Stimulated activated CD8-positive, alpha-beta memory T cell treated with anti-CD3 and anti-CD28 coated beads, Interleukin-4, amount 100 ng/mL, for 48 hours (primary cell): ENCODE measurements at regions not wholly inside any gene's neighbourhood (a gene's known extent, or its start where the extent isn't known, plus 50 kb on each side); places are given as distances from the start of the nearest gene placed in this dataset.
A peak's percentile ranks its signal among the peaks of the same experiment; 100 is the strongest.
"Not testable (repeated sequence)": the region's sequence is repeated elsewhere in the genome, so short reads cannot be mapped to it uniquely, and the experiment has no call there.

Experiments
- DNase-seq: peaks from one replicate; pipeline ENCODE4 v3.0.0-alpha.2; 2020

DNA sequence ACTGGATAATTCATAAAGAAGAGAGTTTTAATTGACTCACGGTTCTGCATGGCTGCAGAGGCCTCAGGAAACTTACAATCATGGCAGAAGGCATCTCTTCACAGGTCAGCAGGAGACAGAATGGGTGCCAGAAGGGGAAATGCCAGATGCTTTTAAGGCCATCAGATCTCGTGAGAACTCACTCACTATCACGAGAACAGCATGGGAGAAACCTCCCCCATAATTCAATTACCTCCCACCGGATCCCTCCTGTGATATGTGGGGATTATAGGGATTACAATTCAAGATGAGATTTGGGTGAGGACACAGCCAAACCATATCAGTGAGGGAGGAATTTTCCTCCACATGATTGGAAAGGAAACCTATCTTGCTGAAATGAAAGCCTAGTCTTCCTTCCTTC is 108.1 kb upstream of the TMEM132E start:
- not testable (repeated sequence) for DNase-seq

DNA sequence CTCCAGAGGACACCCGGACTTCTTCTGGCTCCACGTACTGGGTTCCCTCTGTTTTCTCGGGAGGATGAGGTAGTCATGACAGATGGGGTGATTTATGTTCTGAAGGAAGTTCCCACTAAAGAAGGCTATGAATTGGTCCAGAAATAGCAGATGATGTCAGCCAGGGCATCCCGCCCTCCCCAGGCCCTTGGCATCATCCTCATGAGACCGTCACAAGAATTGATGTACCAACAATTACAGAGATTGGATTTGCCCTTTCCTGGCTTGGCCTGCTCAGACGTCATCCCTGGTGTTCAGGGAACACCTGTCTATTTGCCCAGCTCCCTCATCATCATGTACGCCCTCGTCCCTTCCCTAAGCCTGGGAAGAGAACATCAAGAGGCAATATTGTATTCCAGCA is 102.8 kb upstream of the CCL1 start:
- no peak for DNase-seq

DNA sequence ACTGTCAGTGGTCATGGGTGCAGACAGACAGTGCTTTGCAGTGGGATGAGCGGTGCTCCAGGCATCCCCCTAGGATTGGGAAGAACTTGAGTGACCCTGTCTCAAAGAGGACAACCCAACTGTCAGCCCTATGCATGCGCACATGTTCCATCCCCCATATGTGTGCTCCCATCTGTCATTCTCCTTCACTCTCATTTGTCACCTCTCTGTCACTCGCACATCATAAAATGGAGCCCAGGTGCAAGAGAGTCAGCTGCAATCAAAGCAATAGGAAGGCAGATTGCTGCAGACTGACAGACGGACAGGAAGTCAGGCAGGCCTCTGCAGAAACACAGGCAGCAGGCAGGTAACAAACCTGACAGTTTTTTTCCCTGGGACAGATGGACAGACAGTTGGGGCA is 101.8 kb upstream of the CCL1 start:
- no peak for DNase-seq

GRCh38 chr17:34458266-34458665 is 95.2 kb upstream of the CCL1 start:
- no peak for DNase-seq

DNA sequence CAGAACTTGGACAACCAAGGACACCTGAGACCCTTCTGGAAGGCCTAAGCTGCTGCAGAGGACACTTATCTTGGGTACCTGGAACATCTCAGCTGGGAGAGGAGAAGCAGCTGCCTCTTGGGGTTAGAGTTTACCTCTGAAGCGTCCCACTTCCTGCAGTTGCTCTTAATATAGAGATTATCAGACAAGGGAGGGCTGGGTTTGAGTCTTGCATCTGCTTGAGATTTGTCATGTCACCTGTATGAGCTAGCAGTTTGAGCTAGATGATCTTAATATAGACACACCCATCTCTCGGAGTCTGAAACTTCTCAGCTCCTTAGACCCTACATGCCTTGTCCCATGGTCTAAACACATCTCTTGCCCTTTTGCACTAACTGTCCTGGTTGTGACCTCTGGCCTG is 93.1 kb upstream of the CCL1 start:
- no peak for DNase-seq

GRCh38 chr17:34452769-34453168 is 89.7 kb upstream of the CCL1 start:
- DNase-seq, result no peak

- no peak for DNase-seq
Observed at GRCh38 chr17:34451313-34451712, 88.3 kb upstream of the CCL1 start.

GRCh38 chr17:34447406-34447805 is 84.4 kb upstream of the CCL1 start:
- DNase-seq, result no peak

- DNase-seq, result no peak
Observed at GRCh38 chr17:34445101-34445500, 82.1 kb upstream of the CCL1 start.

DNA sequence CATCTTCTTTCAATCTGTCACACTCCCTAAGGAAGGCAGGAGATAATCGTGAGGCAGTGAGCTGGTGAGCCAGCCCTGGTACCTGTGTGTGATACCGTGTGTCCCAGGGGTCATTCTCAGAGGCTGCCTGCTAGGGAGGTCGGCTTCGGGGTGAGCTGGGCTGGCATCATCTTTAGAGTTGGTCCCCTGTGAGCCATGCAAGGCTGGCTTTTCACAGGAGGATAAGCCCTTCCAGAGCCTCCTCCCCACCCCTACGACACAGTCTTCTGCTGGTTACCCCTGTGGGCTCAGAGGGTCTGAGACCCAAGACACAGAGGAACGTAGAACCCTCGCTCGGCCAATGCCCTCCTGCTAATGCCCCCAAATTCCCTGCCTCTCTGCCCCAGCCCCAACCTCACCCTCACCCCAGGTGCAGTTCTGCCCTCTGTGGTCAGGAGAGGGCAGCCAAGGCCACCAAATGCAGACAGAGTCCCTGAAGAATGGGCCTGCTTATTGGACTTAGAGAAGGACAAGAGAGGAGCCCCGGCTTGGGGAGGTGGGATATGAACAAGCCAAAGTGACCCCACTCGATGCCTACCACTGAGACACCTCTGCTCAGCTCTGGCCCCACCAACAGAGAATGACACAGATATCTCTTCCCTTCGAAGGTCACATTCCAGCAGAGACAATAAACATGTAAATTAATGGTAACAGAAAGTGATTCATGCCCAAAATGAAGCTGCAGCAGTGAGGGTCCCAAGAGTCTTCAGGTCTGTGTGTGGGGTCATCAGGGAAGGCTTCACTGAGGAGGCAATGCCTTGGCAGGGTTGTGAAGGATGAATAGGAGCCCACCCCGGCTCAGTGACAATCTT is 80.8 kb upstream of the CCL1 start:
- DNase-seq, result peak; percentile 25

DNA sequence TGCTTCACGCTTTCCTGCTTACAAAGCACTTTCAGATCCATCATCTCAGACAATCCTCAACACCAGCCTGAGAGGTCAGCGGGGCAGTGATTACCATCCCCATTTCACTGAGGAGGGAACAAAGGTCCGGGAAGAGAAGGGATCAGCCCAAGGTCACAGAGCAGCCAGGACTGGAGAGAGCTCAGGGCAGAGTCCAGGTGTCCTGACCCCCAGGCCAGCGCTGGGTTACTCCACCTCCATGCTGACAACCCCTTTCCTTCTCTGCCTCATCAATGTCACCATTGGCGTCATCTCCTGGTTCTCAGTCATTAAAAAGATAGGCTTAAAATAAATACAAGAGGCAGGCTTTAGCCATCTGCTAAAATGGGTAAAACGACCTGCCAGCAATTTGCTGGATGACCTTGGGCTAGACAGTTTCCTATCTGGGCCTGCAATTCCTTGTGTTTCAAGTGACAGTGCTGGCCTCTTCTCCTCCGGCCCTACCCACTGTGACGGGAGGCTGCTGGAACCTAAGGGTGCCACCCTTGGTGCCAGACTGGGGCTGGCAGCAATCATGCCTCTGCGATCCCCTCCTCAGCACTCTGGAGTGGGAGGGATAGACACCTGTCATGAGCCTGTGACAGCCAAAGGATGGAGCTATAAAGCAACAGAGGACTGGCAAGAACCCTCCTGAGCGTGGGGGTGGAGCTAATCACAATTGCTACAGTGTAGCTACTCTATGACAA is 79.5 kb upstream of the CCL1 start:
- DNase-seq, result no peak

DNA sequence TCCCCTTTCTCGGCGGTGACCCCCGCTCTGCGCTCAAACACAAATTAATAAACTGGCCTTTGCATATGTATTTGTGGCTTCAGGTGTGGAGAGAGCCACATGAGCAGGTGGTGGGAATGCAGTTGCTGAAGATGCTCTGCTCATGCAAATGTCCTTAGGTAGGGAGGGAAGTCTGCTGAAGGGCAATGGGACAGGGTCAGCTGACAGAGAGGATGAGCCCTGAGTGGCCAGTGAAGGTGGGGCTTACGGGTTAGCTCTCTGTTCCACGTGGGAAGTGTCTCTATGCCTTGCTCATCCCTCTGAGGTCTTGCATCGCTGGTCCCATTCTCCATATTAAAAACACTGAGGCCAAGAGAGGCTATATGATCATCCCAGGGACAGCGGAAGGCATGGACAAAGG is 74.2 kb upstream of the CCL1 start:
- DNase-seq, result no peak

GRCh38 chr17:34436607-34437006 is 73.6 kb upstream of the CCL1 start:
- no peak for DNase-seq

- DNase-seq, result no peak
Observed at GRCh38 chr17:34435182-34435928, 72.3 kb upstream of the CCL1 start.

GRCh38 chr17:34434052-34434451 is 71.0 kb upstream of the CCL1 start:
- DNase-seq, result no peak

DNA sequence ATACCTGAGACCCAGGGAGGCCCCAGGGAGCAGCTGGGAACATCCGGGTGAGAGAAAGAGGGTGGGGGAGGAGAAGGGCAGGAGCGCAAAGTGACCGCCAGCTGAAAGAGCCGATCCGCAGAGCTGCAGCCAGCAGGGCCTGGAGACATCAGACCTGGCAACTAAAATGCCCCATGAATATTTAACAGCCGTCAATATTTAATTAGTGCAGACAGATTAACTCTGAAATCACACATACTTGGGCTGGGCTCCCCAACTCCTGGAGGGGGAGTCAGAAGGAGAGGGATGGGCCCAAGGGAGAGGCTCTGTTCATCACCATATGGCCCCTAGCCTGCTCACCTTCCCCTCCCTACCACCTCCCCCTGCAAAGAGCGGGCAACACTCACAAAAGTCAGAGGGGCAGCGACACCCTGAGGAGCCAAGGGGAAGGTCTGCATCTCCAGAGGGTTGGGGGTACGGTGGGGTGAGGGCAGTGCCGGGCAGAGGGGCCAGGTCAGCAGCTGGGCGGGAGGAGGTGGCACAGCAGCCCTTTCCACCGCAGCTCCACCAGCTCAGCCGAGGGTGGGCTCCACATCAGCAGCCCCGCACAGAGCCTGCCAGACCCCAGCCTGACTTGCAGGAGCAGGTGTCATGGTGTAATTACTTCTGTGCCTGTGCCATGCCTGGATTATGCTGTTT is 61.9 kb upstream of the CCL1 start:
- DNase-seq, result no peak

- no peak for DNase-seq
Observed at GRCh38 chr17:34423978-34424813, 61.2 kb upstream of the CCL1 start.

- DNase-seq, result not testable (repeated sequence)
Observed at GRCh38 chr17:34423315-34423714, 60.3 kb upstream of the CCL1 start.

DNA sequence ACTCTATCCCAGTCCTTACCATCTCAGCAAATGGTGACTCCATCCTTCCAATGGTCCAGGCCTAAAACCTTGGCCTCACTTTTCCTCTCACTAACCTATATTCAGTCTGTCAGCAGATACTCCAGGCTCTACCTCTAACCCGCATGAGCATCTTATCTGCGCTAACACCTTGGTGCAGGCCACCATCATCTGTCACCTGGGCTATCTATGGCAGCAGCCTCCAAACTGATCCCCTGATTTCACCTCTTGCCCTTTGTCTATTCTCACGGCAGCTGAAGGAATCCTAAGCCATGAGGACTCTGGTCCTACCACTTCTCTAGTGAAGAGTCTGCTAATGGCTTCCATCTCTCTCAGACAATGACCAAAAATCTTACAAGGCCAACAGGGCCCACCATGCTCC is 57.9 kb upstream of the CCL1 start:
- no peak for DNase-seq

DNA sequence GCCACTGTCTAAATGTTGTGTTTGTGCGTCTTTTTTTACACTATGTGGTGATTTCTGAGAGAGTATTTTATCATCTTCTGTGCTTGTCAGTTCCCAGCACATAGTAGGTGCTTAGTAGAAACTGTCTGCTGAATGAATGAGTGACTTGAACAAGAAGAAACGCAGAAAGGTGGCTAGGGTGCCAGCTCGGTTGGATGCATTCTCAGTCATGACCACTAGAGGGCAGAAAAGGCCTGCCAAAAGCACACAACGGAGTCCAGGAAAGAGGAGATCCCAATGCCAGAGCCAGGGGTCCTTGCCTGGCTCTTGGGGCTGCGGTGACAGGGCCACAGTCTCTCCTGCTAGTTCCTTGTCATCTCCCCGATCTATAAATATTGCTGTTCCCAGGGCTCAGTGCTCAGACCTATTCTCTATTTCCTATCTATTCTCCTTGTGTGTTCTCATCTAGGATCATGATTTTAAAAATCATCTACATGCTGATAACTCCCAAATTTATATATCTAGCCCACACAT is 57.3 kb upstream of the CCL1 start:
- peak; percentile 82 for DNase-seq

DNA sequence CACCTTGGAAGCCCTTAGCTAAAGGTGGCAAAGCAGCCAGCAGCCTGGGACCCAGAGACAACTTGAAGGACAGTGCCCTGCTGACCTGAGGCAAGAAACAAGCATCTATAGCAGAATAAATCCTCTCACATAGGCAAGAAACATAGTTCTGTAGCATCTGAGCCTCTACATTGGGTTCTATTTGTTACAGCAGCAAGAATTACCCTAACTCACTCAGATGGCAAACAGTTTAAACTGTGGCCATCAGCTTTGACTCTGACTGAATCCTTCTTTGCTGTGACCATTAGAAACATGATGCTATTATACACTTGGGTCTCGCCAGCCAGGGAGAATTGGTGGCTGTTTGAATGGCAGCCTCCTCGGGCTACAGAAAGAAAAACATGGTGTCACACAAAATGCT is 53.1 kb upstream of the CCL1 start:
- DNase-seq, result no peak

GRCh38 chr17:34414339-34414738 is 51.3 kb upstream of the CCL1 start:
- no peak for DNase-seq
